ENCODE measurements at regions not wholly inside any gene's neighbourhood (a gene's known extent, or its start where the extent isn't known, plus 50 kb on each side); places are given as distances from the start of the nearest gene placed in this dataset.
"Not testable (repeated sequence)": the region's sequence is repeated elsewhere in the genome, so short reads cannot be mapped to it uniquely, and the experiment has no call there.

DNA sequence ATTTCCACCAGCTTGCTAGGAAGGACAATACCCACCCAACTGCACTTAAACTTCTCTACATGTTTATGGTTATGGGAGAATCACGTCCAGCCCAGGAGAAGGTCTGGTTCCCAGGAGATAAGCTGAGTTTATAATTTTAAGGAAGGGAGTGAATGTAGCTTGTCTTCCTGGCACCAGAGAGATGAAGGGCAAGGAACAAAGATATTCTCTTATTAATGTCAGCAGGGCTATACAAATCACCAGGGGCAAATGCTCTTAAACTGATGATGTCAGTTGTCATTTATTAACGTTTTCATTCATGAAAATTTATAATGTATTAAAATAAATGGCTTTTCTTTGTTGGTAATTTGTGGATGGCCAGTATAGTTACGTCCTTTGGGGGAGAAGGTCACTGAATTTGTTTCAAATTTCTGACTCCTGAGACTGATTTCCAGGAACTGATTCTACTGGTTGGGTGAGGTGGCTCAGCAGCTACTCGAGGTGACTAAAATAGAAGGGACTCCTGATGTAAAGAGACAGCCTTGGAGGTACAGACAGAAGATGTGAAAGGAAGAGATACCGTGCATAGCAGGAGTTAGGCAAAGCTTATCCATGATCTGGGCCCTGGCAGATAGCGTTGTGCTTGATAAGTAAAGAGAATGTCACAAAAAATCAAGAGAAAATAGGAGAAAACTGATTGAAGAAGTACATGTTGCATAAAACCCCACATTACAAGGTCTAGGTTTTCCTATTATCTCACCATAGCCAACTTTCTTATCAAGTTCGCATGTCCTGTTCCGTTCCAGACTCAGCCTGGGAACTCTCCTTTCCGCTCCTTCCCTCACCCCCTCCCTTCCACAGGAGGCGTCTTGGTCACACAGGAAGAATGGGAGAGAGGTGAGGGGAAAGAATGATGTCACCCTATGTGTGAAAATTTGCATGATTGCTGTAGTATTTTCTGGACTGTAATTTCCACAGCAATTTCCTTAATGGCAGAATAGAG is 367.1 kb upstream of the FAR2 start:
- intact Hi-C loops (cut with DNase I), result no loop called here

DNA sequence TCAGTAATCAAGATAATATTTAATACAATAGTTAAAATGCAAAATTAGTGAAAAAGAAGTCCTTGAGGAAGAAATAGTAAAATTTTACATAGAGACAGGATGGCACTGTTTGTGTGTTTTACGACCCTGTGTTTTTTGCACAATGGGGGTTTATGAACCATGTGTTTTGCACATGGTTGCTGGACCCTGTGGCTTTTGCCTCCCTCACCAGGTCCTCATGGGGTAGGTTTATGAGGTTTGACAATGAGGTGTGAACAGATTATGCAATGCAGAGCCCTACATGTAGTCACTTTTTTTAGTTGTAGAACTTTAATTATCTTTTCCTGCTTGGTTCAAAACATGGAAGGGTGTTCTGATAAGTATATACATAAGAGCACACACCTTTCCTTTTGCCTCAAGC is 366.3 kb upstream of the FAR2 start:
- no peaks in the 10 kb centered on the region for H3K36me3 ChIP-seq
- WGBS, result 92% methylated on average over 1 of the region's 1 CpG
- no peak for DNase-seq (ENCODE audit: low spot score)

More for the DNA sequence above, 367.1 kb upstream of the FAR2 start:
- Histone ChIP-seq H3K4me1 (replicated peaks) (no peaks in the 10 kb centered on the region), H3K9me3 (no peaks in the 10 kb centered on the region), H3K4me3 (no peak overlapping the region), H3K27me3 (replicated peaks; ENCODE audit: insufficient read depth) (no peaks in the 10 kb centered on the region), H3K27ac (no peak overlapping the region), H3K36me3 (no peaks in the 10 kb centered on the region)
- TF ChIP-seq POLR2AphosphoS5 (IDR thresholded peaks at IDR 0.05), result no peak
- TF ChIP-seq POLR2A (IDR thresholded peaks at IDR 0.05), result no peak
- TF ChIP-seq, protein P1, sequence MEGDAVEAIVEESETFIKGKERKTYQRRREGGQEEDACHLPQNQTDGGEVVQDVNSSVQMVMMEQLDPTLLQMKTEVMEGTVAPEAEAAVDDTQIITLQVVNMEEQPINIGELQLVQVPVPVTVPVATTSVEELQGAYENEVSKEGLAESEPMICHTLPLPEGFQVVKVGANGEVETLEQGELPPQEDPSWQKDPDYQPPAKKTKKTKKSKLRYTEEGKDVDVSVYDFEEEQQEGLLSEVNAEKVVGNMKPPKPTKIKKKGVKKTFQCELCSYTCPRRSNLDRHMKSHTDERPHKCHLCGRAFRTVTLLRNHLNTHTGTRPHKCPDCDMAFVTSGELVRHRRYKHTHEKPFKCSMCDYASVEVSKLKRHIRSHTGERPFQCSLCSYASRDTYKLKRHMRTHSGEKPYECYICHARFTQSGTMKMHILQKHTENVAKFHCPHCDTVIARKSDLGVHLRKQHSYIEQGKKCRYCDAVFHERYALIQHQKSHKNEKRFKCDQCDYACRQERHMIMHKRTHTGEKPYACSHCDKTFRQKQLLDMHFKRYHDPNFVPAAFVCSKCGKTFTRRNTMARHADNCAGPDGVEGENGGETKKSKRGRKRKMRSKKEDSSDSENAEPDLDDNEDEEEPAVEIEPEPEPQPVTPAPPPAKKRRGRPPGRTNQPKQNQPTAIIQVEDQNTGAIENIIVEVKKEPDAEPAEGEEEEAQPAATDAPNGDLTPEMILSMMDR (IDR thresholded peaks at IDR 0.05), result no peak
- DNase-seq (ENCODE audit: low spot score), result no peak
- WGBS, result 71% methylated on average over 10 of the region's 10 CpGs

DNA sequence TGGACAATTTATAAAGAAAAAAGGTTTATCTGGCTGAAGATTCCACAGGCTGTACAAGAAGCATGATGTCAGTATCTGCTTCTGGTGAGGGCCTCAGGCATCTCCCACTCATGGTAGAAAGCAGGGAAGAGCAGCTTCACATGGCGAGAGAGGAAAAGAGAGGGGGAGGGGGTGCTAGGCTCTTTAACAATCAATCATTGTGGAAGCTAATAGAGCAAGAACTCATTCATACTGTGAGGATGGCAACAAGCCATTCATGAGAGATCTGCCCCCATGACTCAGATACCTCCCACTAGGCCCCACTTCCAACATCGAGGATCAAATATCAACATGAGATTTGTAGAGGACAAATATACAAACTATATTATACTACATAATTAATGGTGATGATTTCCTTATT is 361.9 kb upstream of the FAR2 start:
- Histone ChIP-seq H3K4me1 (replicated peaks) (no peaks in the 10 kb centered on the region), H3K27ac (no peak overlapping the region), H3K9me3 (no peaks in the 10 kb centered on the region), H3K27me3 (replicated peaks; ENCODE audit: insufficient read depth) (no peaks in the 10 kb centered on the region), H3K36me3 (no peaks in the 10 kb centered on the region), H3K4me3 (no peak overlapping the region)
- intact Hi-C loops (cut with DNase I), result no loop called here
- TF ChIP-seq POLR2A (IDR thresholded peaks at IDR 0.05), result no peak
- WGBS, result 93% methylated on average over 2 of the region's 2 CpGs
- DNase-seq (ENCODE audit: low spot score), result no peak

More for the DNA sequence above, 366.3 kb upstream of the FAR2 start:
- Histone ChIP-seq H3K27me3 (replicated peaks; ENCODE audit: insufficient read depth) (no peaks in the 10 kb centered on the region), H3K4me3 (no peak overlapping the region), H3K4me1 (replicated peaks) (no peaks in the 10 kb centered on the region), H3K9me3 (no peaks in the 10 kb centered on the region), H3K27ac (no peak overlapping the region)
- intact Hi-C loops (cut with DNase I), result no loop called here
- TF ChIP-seq POLR2A (IDR thresholded peaks at IDR 0.05), result no peak
- TF ChIP-seq POLR2AphosphoS5 (IDR thresholded peaks at IDR 0.05), result no peak
- TF ChIP-seq, protein P1 (IDR thresholded peaks at IDR 0.05), result no peak

DNA sequence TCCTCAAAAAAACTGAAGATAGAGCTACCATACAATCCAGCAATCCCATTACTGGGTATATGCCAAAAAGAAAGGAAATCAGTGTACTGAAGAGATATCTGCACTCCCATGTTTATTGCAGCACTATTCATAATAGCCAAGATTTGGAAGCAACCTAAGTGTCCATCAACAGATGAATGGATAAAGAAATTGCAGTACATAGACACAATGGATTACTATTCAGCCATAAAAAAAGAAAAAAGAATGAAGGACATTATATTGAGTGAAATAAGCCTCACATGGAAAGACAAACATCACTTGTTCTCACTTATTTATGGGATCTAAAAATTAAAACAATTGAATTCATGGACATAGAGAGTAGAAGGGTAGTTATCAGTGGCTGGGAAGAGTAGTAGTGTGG is 360.8 kb upstream of the FAR2 start:
- H3K27ac ChIP-seq; H3K27me3 ChIP-seq (replicated peaks; ENCODE audit: insufficient read depth); DNase-seq (ENCODE audit: low spot score); intact Hi-C loops (cut with DNase I); H3K36me3 ChIP-seq; H3K9me3 ChIP-seq; H3K4me1 ChIP-seq (replicated peaks); H3K4me3 ChIP-seq: not testable (repeated sequence)

DNA sequence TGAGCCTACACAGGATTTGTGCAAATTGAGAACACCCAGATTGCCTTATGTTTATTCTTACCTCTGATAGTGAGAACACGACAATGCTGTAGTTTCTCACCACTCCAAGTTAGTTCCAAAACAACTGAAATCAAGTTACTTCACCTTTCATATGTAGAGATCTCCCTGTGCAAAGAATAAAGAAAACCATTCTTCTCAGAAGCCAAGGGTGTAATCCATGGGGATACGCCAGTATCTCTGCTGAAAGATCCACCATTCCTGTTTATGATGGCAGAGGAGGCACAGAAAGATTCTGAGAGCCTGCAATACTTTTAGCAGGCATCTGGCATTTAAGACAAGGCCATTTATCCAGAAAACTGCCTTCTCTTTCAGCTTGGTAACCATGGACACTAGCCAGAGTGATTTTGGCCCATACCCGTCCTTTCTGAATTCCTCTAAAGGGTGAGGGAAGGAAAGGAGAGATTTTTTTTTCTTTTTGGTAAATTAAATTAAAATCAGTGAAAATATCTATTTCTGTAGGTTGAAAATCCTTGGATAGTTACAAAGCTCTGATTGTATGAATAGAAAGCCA is 355.4 kb upstream of the FAR2 start:
- Histone ChIP-seq H3K27ac (no peak overlapping the region), H3K4me3 (no peak overlapping the region), H3K4me1 (replicated peaks) (no peaks in the 10 kb centered on the region), H3K36me3 (no peaks in the 10 kb centered on the region), H3K27me3 (replicated peaks; ENCODE audit: insufficient read depth) (no peaks in the 10 kb centered on the region), H3K9me3 (no peaks in the 10 kb centered on the region)
- TF ChIP-seq POLR2A (IDR thresholded peaks at IDR 0.05) (no peak), POLR2AphosphoS5 (IDR thresholded peaks at IDR 0.05) (no peak)
- TF ChIP-seq, protein P1 (IDR thresholded peaks at IDR 0.05), result no peak
- DNase-seq (ENCODE audit: low spot score), result no peak
- WGBS, result 71% methylated on average over 3 of the region's 3 CpGs
- intact Hi-C loops (cut with DNase I), result no loop called here

Data from prostate gland (tissue), 2 donors.